ENCODE measurements at regions not wholly inside any gene's neighbourhood (a gene's known extent, or its start where the extent isn't known, plus 50 kb on each side); places are given as distances from the start of the nearest gene placed in this dataset.

- intact Hi-C loops (cut with micrococcal nuclease; ENCODE audit: unreplicated experiment): no loop called here
- Histone ChIP-seq H3K36me3 (ENCODE audit: control insufficient read depth, insufficient read depth, low read length) (no peaks in the 10 kb centered on the region), H3K27me3 (ENCODE audit: control insufficient read depth, insufficient read depth, low read length) (peaks cover 6% of the 10 kb centered on the region; the same call in 1 of the 2 replicates), H3K4me1 (ENCODE audit: control insufficient read depth, insufficient read depth, low read length) (no peaks in the 10 kb centered on the region), H3K4me3 (ENCODE audit: low read depth in 2 of 2, low read length in 2 of 2) (no peak overlapping the region), H3K27ac (ENCODE audit: low read length) (no peak overlapping the region), H3K9me3 (ENCODE audit: control insufficient read depth, insufficient read depth, low read depth, low read length) (no peaks in the 10 kb centered on the region)
- CTCF ChIA-PET: no interaction called here
- in situ Hi-C loops (cut with HindIII; ENCODE audit: low pct_unique_long_range_greater_than_20kb, low sequenced_read_pairs): no loop called here
- BruUV-seq (replicated peaks): no TSS peak
- no peak for DNase-seq (ENCODE audit: low read depth, low spot score)
- TF ChIP-seq CTCF (IDR thresholded peaks at IDR 0.05): no peak
- no peak for TF ChIP-seq SIN3A (IDR thresholded peaks at IDR 0.05; ENCODE audit: borderline replicate concordance, insufficient read depth, low read depth, low read length)
- no peak for TF ChIP-seq REST (IDR thresholded peaks at IDR 0.05; ENCODE audit: insufficient read depth in 1 of 2, low read depth in 2 of 2, low read length in 1 of 2)
- no peak for TF ChIP-seq TCF7L2 (IDR thresholded peaks at IDR 0.05; ENCODE audit: low read depth, low read length)
- TF ChIP-seq POLR2AphosphoS5 (IDR thresholded peaks at IDR 0.05; ENCODE audit: low read depth, low read length): no peak
- POLR2A ChIA-PET: no interaction called here
- ATAC-seq: no peak
Observed at GRCh38 chr1:4603295-4604110, 50.9 kb upstream of the AJAP1 start.

Data from Panc1 (cell line).